ENCODE measurements at regions not wholly inside any gene's neighbourhood (a gene's known extent, or its start where the extent isn't known, plus 50 kb on each side); places are given as distances from the start of the nearest gene placed in this dataset.
"Not testable (repeated sequence)": the region's sequence is repeated elsewhere in the genome, so short reads cannot be mapped to it uniquely, and the experiment has no call there.

DNA sequence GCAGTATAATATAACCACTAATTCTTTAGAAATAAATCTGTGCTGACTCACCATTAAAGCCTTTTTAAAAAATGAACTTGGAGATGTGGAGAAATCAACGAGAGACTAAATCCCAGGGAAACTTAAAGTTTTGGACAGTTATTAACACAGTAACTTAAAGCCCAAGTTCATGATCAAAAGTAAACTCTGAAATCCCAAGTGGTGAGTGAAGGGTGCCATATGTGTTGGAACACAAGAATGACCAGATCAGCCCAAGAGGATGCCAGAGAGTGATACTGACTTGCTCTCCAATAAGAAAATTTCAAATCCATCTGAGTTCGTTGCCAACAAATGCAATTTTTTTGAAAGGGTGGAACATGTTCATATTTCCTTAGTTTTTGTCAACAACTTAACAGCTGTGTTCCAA lies 838.1 kb upstream of the ACVR2A start:
- in situ Hi-C loops (cut with HindIII; ENCODE audit: low pct_ligation_motif_present, low sequenced_read_pairs) = no loop called here
- no peak overlapping the region for H3K4me3 ChIP-seq (ENCODE audit: low read depth, low read length)

DNA sequence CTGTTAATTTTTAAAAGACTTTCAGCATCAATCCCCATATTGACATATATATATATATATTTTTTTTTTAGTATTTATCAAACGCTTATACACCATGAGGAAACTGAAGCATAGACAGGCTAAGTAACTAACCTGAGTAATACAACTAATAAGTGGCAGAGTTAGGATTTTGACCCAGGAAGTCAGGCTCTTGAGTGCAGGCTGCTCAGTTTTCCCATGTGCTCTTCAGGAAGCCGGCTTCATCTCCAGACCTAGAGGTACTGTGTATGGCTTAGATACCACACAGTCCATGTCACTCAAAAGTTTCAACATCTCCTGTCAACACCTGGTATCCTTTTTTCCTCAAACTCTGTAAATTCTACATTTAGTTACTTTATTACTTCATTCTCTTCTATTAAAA lies 841.7 kb upstream of the ACVR2A start:
- H3K4me3 ChIP-seq (ENCODE audit: low read depth, low read length) = no peak overlapping the region
- no peak for DNase-seq
- H3K27me3 ChIP-seq (replicated peaks) = no peaks in the 10 kb centered on the region
- TF ChIP-seq, protein P1, sequence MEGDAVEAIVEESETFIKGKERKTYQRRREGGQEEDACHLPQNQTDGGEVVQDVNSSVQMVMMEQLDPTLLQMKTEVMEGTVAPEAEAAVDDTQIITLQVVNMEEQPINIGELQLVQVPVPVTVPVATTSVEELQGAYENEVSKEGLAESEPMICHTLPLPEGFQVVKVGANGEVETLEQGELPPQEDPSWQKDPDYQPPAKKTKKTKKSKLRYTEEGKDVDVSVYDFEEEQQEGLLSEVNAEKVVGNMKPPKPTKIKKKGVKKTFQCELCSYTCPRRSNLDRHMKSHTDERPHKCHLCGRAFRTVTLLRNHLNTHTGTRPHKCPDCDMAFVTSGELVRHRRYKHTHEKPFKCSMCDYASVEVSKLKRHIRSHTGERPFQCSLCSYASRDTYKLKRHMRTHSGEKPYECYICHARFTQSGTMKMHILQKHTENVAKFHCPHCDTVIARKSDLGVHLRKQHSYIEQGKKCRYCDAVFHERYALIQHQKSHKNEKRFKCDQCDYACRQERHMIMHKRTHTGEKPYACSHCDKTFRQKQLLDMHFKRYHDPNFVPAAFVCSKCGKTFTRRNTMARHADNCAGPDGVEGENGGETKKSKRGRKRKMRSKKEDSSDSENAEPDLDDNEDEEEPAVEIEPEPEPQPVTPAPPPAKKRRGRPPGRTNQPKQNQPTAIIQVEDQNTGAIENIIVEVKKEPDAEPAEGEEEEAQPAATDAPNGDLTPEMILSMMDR (IDR thresholded peaks at IDR 0.05; ENCODE audit: low read depth, low read length, missing control alignments) = no peak
- in situ Hi-C loops (cut with HindIII; ENCODE audit: low pct_ligation_motif_present, low sequenced_read_pairs) = no loop called here
- no peak overlapping the region for H3K27ac ChIP-seq
- H3K36me3 ChIP-seq (replicated peaks) = no peaks in the 10 kb centered on the region

More for the DNA sequence above, 838.1 kb upstream of the ACVR2A start:
- H3K36me3 ChIP-seq (replicated peaks) = no peaks in the 10 kb centered on the region
- DNase-seq = no peak
- no peak overlapping the region for H3K27ac ChIP-seq
- no peaks in the 10 kb centered on the region for H3K27me3 ChIP-seq (replicated peaks)
- TF ChIP-seq, protein P1 (IDR thresholded peaks at IDR 0.05; ENCODE audit: low read depth, low read length, missing control alignments) = no peak

DNA sequence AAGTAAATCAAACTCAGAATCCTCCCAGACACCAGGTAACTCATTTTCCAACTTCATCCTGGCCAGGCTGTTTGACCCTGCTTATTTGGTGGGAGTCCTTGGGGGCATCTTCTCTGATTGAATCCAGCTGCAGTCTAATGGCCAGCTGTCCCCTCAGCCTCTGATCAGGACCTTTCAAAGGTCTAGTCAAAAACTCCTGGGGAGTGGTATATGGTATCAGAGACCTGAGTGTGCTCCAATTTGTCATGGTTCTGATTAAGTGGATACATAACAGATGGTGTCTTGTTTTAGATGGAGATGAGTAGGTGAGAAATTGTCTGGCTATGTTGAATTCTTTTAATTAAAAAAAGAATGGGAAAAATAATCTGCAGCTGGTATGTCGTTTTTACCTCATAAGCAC lies 842.6 kb upstream of the ACVR2A start:
- Histone ChIP-seq H3K4me3 (ENCODE audit: low read depth, low read length) (no peak overlapping the region), H3K27me3 (replicated peaks) (no peaks in the 10 kb centered on the region), H3K27ac (no peak overlapping the region), H3K36me3 (replicated peaks) (no peaks in the 10 kb centered on the region)
- DNase-seq = no peak
- in situ Hi-C loops (cut with HindIII; ENCODE audit: low pct_ligation_motif_present, low sequenced_read_pairs) = no loop called here
- TF ChIP-seq, protein P1 (IDR thresholded peaks at IDR 0.05; ENCODE audit: low read depth, low read length, missing control alignments) = no peak

DNA sequence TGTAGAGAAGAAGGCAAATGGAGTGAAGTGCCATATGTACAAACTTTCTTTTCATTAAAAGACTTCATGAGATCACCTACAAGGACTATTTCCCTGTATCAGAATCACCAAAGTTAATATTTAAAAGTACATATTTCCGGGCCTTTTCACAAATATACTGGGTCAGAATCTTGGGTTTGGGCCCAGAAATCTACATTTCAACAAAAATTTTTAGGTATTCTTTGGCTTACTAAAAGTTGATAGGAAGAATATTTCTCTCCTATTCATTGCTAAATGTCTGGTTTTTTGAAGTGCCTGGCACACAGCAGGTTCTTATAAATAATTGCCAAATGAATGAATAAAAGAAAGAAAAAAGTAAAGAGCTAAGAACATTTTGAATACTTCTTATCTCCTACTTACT lies 843.8 kb upstream of the ACVR2A start:
- no peak overlapping the region for H3K4me3 ChIP-seq (ENCODE audit: low read depth, low read length)
- in situ Hi-C loops (cut with HindIII; ENCODE audit: low pct_ligation_motif_present, low sequenced_read_pairs) = no loop called here
- TF ChIP-seq, protein P1 (IDR thresholded peaks at IDR 0.05; ENCODE audit: low read depth, low read length, missing control alignments) = no peak
- no peaks in the 10 kb centered on the region for H3K36me3 ChIP-seq (replicated peaks)
- no peaks in the 10 kb centered on the region for H3K27me3 ChIP-seq (replicated peaks)
- H3K27ac ChIP-seq = no peak overlapping the region
- no peak for DNase-seq

DNA sequence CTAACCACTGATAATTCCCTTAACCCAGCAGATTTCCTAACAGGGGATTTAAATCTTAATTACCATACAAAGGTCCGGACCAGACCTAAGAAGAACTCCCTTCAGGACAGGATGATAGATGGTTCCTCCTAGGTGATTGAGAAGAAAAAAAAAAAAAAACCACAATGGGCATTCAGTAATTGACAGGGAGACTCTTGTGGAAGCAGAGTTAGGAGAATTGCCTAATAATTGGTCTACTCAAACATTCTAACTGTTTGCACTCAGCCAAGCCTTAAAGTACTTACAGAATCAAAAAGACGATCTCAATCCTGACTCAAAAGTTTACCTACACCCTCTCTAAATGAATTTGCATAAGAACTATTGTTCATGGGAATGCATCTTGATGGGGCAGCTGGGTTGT lies 844.7 kb upstream of the ACVR2A start:
- DNase-seq; H3K27ac ChIP-seq; H3K36me3 ChIP-seq (replicated peaks); H3K27me3 ChIP-seq (replicated peaks); H3K4me3 ChIP-seq (ENCODE audit: low read depth, low read length); in situ Hi-C loops (cut with HindIII; ENCODE audit: low pct_ligation_motif_present, low sequenced_read_pairs): not testable (repeated sequence)

DNA sequence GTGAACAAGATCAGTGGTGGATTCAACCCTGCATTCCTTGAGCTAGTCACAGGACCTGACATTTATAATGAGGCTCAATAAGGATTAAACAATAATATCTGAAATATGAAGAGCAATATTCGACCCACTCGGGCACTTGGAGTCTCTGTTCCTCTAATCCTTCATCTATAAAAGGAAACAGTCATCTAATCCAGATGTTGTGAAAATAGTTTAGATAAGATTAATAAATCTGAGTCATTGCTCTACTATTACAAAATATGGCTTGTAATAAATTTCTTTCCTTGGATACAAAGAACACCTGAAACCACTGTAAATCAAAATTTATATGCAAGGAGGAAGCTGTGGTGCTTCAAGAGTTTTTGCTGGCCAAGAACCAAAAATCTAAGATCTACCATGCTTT lies 846.9 kb upstream of the ACVR2A start:
- TF ChIP-seq, protein P1 (IDR thresholded peaks at IDR 0.05; ENCODE audit: low read depth, low read length, missing control alignments) = no peak
- Histone ChIP-seq H3K4me3 (ENCODE audit: low read depth, low read length) (no peak overlapping the region), H3K36me3 (replicated peaks) (no peaks in the 10 kb centered on the region), H3K27me3 (replicated peaks) (no peaks in the 10 kb centered on the region), H3K27ac (no peak overlapping the region)
- in situ Hi-C loops (cut with HindIII; ENCODE audit: low pct_ligation_motif_present, low sequenced_read_pairs) = no loop called here
- DNase-seq = no peak
